A549 (cell line): ENCODE measurements at regions not wholly inside any gene's neighbourhood (a gene's known extent, or its start where the extent isn't known, plus 50 kb on each side); places are given as distances from the start of the nearest gene placed in this dataset.

Source experiments
- CHD4 ChIP-seq: fragments of 200-600 bp; sonication (generic); IDR thresholded peaks from 2 replicates; pipeline ENCODE4 v1.6.1; 2016; ENCODE audit warnings: antibody characterized with exemption, mild to moderate bottlenecking, borderline replicate concordance
- EP300 ChIP-seq, 2 experiments: fragments of >200 bp; sonication (Bioruptor Twin); formaldehyde crosslinking; IDR thresholded peaks; 2 replicates in 1 of 2; 3 replicates in 1 of 2; pipeline ENCODE4 v1.6.1; 2016 to 2017
- JUN ChIP-seq, 2 experiments: fragments of >200 bp; sonication (Bioruptor Twin); formaldehyde crosslinking; IDR thresholded peaks; 2 replicates in 1 of 2; 3 replicates in 1 of 2; pipeline ENCODE4 v1.6.1; 2016 to 2017
- KDM1A ChIP-seq: fragments of 200-600 bp; sonication (generic); IDR thresholded peaks from 2 replicates; pipeline ENCODE4 v1.6.1; 2016; ENCODE audit warnings: low read depth, mild to moderate bottlenecking
- MYC ChIP-seq: IDR thresholded peaks from 2 replicates; pipeline ENCODE4 v1.6.1; 2012; ENCODE audit warnings: mild to moderate bottlenecking, inconsistent platforms, low read length, improper control_type of control experiment, borderline replicate concordance
- PHF8 ChIP-seq: fragments of 200-600 bp; sonication (generic); IDR thresholded peaks from 2 replicates; pipeline ENCODE4 v1.6.1; 2016; ENCODE audit warnings: low read depth, mild to moderate bottlenecking, antibody characterized with exemption, moderate library complexity, borderline replicate concordance
- POLR2A ChIP-seq: IDR thresholded peaks from 2 replicates; pipeline ENCODE4 v1.6.1; 2012; ENCODE audit warnings: mild to moderate bottlenecking, low read length
- SMC3 ChIP-seq: fragments of >200 bp; sonication (Bioruptor Twin); formaldehyde crosslinking; IDR thresholded peaks from 3 replicates; pipeline ENCODE4 v1.6.1; 2018; ENCODE audit warnings: inconsistent platforms
- TF ChIP-seq, protein P1 (sequence below): fragments of >200 bp; sonication (Bioruptor Twin); formaldehyde crosslinking; IDR thresholded peaks from 3 replicates; pipeline ENCODE4 v1.5.1; 2016
- TF ChIP-seq, protein P2 (sequence below): IDR thresholded peaks from 2 replicates; pipeline ENCODE4 v1.6.1; 2012
- TF ChIP-seq, protein P3 (sequence below): fragments of 450-650 bp; IDR thresholded peaks from 2 replicates; pipeline ENCODE4 v1.6.1; 2014; ENCODE audit warnings: antibody characterized with exemption
- TF ChIP-seq, protein P4 (sequence below): fragments of 150-350 bp; IDR thresholded peaks from 2 replicates; pipeline ENCODE4 v1.6.1; 2014; ENCODE audit warnings: low read depth, mild to moderate bottlenecking, low read length
- TF ChIP-seq, protein P5 (sequence below): IDR thresholded peaks from 2 replicates; pipeline ENCODE4 v1.6.1; 2012

DNA sequence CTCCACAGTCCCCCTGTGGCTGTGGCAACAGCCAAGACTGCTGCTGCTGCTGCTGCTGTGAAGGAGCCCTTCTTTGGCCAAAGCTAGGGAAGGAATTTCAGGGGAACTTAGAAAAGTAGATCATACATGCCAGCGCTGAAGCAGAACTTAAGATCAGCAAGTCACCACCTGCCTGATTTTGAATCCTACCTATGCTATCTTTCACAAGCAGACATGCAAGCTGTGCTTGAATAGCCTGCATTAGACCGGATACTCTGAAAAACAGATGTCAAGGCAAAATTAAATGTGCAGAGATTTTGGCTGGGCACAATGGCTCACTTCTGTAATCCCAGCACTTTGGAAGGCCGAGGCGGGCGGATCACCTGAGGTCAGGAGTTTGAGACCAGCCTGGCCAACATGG is 99.3 kb upstream of the ZNF366 start:
- TF ChIP-seq, protein P1, sequence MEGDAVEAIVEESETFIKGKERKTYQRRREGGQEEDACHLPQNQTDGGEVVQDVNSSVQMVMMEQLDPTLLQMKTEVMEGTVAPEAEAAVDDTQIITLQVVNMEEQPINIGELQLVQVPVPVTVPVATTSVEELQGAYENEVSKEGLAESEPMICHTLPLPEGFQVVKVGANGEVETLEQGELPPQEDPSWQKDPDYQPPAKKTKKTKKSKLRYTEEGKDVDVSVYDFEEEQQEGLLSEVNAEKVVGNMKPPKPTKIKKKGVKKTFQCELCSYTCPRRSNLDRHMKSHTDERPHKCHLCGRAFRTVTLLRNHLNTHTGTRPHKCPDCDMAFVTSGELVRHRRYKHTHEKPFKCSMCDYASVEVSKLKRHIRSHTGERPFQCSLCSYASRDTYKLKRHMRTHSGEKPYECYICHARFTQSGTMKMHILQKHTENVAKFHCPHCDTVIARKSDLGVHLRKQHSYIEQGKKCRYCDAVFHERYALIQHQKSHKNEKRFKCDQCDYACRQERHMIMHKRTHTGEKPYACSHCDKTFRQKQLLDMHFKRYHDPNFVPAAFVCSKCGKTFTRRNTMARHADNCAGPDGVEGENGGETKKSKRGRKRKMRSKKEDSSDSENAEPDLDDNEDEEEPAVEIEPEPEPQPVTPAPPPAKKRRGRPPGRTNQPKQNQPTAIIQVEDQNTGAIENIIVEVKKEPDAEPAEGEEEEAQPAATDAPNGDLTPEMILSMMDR: no peak
- TF ChIP-seq, protein P2, sequence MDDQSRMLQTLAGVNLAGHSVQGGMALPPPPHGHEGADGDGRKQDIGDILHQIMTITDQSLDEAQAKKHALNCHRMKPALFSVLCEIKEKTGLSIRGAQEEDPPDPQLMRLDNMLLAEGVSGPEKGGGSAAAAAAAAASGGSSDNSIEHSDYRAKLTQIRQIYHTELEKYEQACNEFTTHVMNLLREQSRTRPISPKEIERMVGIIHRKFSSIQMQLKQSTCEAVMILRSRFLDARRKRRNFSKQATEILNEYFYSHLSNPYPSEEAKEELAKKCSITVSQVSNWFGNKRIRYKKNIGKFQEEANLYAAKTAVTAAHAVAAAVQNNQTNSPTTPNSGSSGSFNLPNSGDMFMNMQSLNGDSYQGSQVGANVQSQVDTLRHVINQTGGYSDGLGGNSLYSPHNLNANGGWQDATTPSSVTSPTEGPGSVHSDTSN: no peak
- TF ChIP-seq MYC (no peak), JUN (IDR thresholded peaks at IDR 0.05) (no peak), POLR2A (no peak), SMC3 (no peak), KDM1A (no peak), CHD4 (no peak), PHF8 (no peak), EP300 (IDR thresholded peaks at IDR 0.05) (no peak)
- TF ChIP-seq, protein P3, sequence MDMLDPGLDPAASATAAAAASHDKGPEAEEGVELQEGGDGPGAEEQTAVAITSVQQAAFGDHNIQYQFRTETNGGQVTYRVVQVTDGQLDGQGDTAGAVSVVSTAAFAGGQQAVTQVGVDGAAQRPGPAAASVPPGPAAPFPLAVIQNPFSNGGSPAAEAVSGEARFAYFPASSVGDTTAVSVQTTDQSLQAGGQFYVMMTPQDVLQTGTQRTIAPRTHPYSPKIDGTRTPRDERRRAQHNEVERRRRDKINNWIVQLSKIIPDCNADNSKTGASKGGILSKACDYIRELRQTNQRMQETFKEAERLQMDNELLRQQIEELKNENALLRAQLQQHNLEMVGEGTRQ: no peak
- TF ChIP-seq, protein P4, sequence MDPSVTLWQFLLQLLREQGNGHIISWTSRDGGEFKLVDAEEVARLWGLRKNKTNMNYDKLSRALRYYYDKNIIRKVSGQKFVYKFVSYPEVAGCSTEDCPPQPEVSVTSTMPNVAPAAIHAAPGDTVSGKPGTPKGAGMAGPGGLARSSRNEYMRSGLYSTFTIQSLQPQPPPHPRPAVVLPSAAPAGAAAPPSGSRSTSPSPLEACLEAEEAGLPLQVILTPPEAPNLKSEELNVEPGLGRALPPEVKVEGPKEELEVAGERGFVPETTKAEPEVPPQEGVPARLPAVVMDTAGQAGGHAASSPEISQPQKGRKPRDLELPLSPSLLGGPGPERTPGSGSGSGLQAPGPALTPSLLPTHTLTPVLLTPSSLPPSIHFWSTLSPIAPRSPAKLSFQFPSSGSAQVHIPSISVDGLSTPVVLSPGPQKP: no peak
- TF ChIP-seq, protein P5, sequence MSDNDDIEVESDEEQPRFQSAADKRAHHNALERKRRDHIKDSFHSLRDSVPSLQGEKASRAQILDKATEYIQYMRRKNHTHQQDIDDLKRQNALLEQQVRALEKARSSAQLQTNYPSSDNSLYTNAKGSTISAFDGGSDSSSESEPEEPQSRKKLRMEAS: no peak
